K562 (cell line): ENCODE measurements at regions not wholly inside any gene's neighbourhood (a gene's known extent, or its start where the extent isn't known, plus 50 kb on each side); places are given as distances from the start of the nearest gene placed in this dataset.

Source experiments
- ATAC-seq: fragments of 200-7000 bp; cut with Tn5 transposase; 3 replicates; pipeline ENCODE4 v1.9.1; 2020; ENCODE audit warnings: moderate library complexity
- BruUV-seq: library from RNA; stranded (reverse); fragments of 400-500 nt; replicated peaks from 2 replicates; lab custom pipeline; 2021; lab: Mats Ljungman, UMichigan
- CTCF ChIA-PET: fragments of 300-600 bp; formaldehyde crosslinking; extraction: SDS; loops from one replicate; lab custom pipeline; 2021; ENCODE audit warnings: low intra/inter-chr PET ratio; lab: Yijun Ruan, JAX
- POLR2A ChIA-PET: fragments of 300-600, 350-650 bp; sonication (Branson Sonifier 250); formaldehyde crosslinking; extraction: SDS; loops from one replicate; lab custom pipeline; 2021; ENCODE audit warnings: antibody characterized with exemption, inconsistent platforms; lab: Yijun Ruan, JAX
- DNase-seq, 4 experiments: peaks; one replicate each; pipeline versions ENCODE4 v3.0.0 to v3.0.0-alpha.2; 2011 to 2018; ENCODE audit warnings: low spot score in 3 of 4, mixed read lengths in 3 of 4; ENCODE audit errors: extremely low read depth in 1 of 4
- FAIRE-seq: peaks from 2 replicates; lab custom pipeline; 2011; peaks lifted over from hg19 to GRCh38; lab: Jason Lieb, UNC
- H2AFZ ChIP-seq: 2 replicates; pipeline ENCODE4 v1.6.0; 2011; ENCODE audit warnings: low read depth, low read length, control low read depth, inconsistent platforms
- H3K27ac ChIP-seq: fragments of 200-600 bp; 3 replicates; pipeline ENCODE4 v1.8.0; 2011; ENCODE audit warnings: low read depth, mild to moderate bottlenecking, control low read depth, inconsistent platforms, low read length, moderate library complexity, mixed read lengths; ENCODE audit errors: extremely low read depth
- H3K27me3 ChIP-seq, 2 experiments: fragments of 300-600 bp in 1 of 2; 2 replicates in 1 of 2; 3 replicates in 1 of 2; pipeline versions ENCODE4 v1.6.0 to v1.8.0; 2011; ENCODE audit warnings: inconsistent platforms in 2 of 2, low read length in 2 of 2, mild to moderate bottlenecking in 1 of 2, mixed read lengths in 1 of 2, moderate library complexity in 1 of 2; ENCODE audit not compliant: control insufficient read depth in 2 of 2, insufficient read depth in 2 of 2
- H3K36me3 ChIP-seq: fragments of 300-600 bp; 3 replicates; pipeline ENCODE4 v1.8.0; 2011; ENCODE audit warnings: mild to moderate bottlenecking, low read length, inconsistent platforms; ENCODE audit not compliant: control insufficient read depth, insufficient read depth
- H3K4me1 ChIP-seq, 2 experiments: fragments of 200-600 bp in 1 of 2; replicated peaks in 1 of 2; 2 replicates in 1 of 2; 3 replicates in 1 of 2; pipeline versions ENCODE4 v1.5.1 to v1.8.0; 2011; ENCODE audit warnings: inconsistent platforms in 2 of 2, low read length in 2 of 2, mild to moderate bottlenecking in 1 of 2, mixed read lengths in 1 of 2, moderate library complexity in 1 of 2; ENCODE audit not compliant: control insufficient read depth in 2 of 2, insufficient read depth in 2 of 2
- H3K4me2 ChIP-seq: 2 replicates; pipeline ENCODE4 v1.6.1; 2011; ENCODE audit warnings: low read length, control low read depth, inconsistent platforms, mixed read lengths; ENCODE audit not compliant: insufficient read depth
- H3K4me3 ChIP-seq: fragments of 200-600 bp; sonication (generic), shearing (Covaris generic); 2 replicates; pipeline ENCODE4 v1.5.1; 2016; ENCODE audit warnings: control low read depth, inconsistent platforms
- H3K79me2 ChIP-seq: fragments of 200-600 bp; 3 replicates; pipeline ENCODE4 v1.8.0; 2011; ENCODE audit warnings: low read length, inconsistent platforms; ENCODE audit not compliant: control insufficient read depth, insufficient read depth
- H3K9ac ChIP-seq, 2 experiments: 2 replicates each; pipeline versions ENCODE4 v1.6.0 to v1.6.1; 2011; ENCODE audit warnings: low read depth in 2 of 2, low read length in 2 of 2, control low read depth in 1 of 2, inconsistent platforms in 1 of 2, mild to moderate bottlenecking in 1 of 2, mixed read lengths in 1 of 2; ENCODE audit not compliant: insufficient read depth in 1 of 2
- H3K9me1 ChIP-seq: one replicate; pipeline ENCODE4 v1.6.0; 2011; ENCODE audit warnings: inconsistent platforms, mild to moderate bottlenecking, low read length, moderate library complexity; ENCODE audit not compliant: control insufficient read depth, insufficient read depth
- H3K9me3 ChIP-seq: replicated peaks from 2 replicates; pipeline ENCODE4 v1.5.1; 2011; ENCODE audit warnings: low read depth, low read length, inconsistent platforms; ENCODE audit not compliant: control insufficient read depth, insufficient read depth
- H4K20me1 ChIP-seq: replicated peaks from 2 replicates; pipeline ENCODE4 v1.6.1; 2011; ENCODE audit warnings: low read length, inconsistent platforms, mixed read lengths; ENCODE audit not compliant: control insufficient read depth, insufficient read depth
- BRD4 ChIP-seq: fragments of 200-600 bp; sonication (generic); IDR thresholded peaks from 2 replicates; pipeline ENCODE4 v1.6.1; 2017; ENCODE audit warnings: inconsistent platforms
- CBX1 ChIP-seq: sonication (generic); IDR thresholded peaks from 2 replicates; pipeline ENCODE4 v1.6.1; 2016; ENCODE audit warnings: antibody characterized with exemption, low read depth, mild to moderate bottlenecking
- CC2D1A ChIP-seq: fragments of 450-650 bp; IDR thresholded peaks from 2 replicates; pipeline ENCODE4 v1.6.1; 2017; ENCODE audit warnings: mild to moderate bottlenecking
- CEBPG ChIP-seq, 3 experiments: fragments of 200-800 bp in 1 of 3; sonication (Bioruptor generic) in 1 of 3; sonication (generic) in 1 of 3; formaldehyde crosslinking in 1 of 3; IDR thresholded peaks in 2 of 3; conservative IDR thresholded peaks in 1 of 3; 2 replicates each; pipeline versions ENCODE4 v1.6.1 to v1.8.0; 2016 to 2022; ENCODE audit warnings: missing compliant biosample characterization in 2 of 3, missing genetic modification characterization in 2 of 3, mild to moderate bottlenecking in 1 of 3, missing genetic modification reagents in 1 of 3
- FOXA3 ChIP-seq, 2 experiments: fragments of 450-650 bp in 1 of 2; sonication (generic) in 1 of 2; formaldehyde crosslinking; IDR thresholded peaks in 1 of 2; conservative IDR thresholded peaks in 1 of 2; 2 replicates each; pipeline versions ENCODE4 v1.4.0 to v1.8.0; 2020 to 2022; ENCODE audit warnings: mild to moderate bottlenecking in 2 of 2, missing genetic modification reagents in 1 of 2
- MCM3 ChIP-seq: fragments of 450-650 bp; IDR thresholded peaks from 2 replicates; pipeline ENCODE4 v1.6.1; 2016
- NFE2 ChIP-seq: IDR thresholded peaks from 2 replicates; pipeline ENCODE4 v1.6.1; 2014; ENCODE audit warnings: antibody characterized with exemption, low read depth
- NFXL1 ChIP-seq: fragments of 450-650 bp; formaldehyde crosslinking; IDR thresholded peaks from 2 replicates; pipeline ENCODE4 v1.4.0; 2021; ENCODE audit warnings: mild to moderate bottlenecking
- PML ChIP-seq: IDR thresholded peaks from 2 replicates; pipeline ENCODE4 v1.6.1; 2012; ENCODE audit warnings: low read length, inconsistent platforms
- TFAM ChIP-seq: fragments of 250-450 bp; sonication (Bioruptor Pico); conservative IDR thresholded peaks from 2 replicates; pipeline ENCODE4 v1.5.0; 2021; ENCODE audit warnings: mild to moderate bottlenecking, moderate library complexity
- WGBS: fragments of 100-300 bp; shearing (Covaris generic); methylation state at CpG from one replicate; pipeline ENCODE4 v1.1.6; 2016; ENCODE audit warnings: low coverage, mixed read lengths; ENCODE audit not compliant: insufficient coverage; ENCODE audit errors: missing lambda C conversion rate; 5-methylcytosine and 5-hydroxymethylcytosine counted together
- in situ Hi-C: fragments of 300-500 bp; cut with MboI; formaldehyde crosslinking; loops from 4 replicates; pipeline ENCODE4 v1.15.0; 2018; ENCODE audit warnings: inconsistent platforms, mixed read lengths
- intact Hi-C: fragments of 100-400 bp; cut with micrococcal nuclease; formaldehyde crosslinking; loops from 2 replicates; pipeline ENCODE4 v1.14.2; 2022
- TF ChIP-seq, protein P1 (sequence below): sonication (generic); formaldehyde crosslinking; IDR thresholded peaks from 2 replicates; pipeline ENCODE4 v1.8.0; 2022; ENCODE audit warnings: mild to moderate bottlenecking, low read depth, missing genetic modification reagents
- TF ChIP-seq, protein P2 (sequence below): fragments of 250-450 bp; sonication (Bioruptor Pico); IDR thresholded peaks from 2 replicates; pipeline ENCODE4 v1.4.0; 2020; ENCODE audit warnings: mild to moderate bottlenecking

- in situ Hi-C loops (no loop called here), intact Hi-C loops (no loop called here)
- Histone ChIP-seq H3K27me3 (no peaks in the 10 kb centered on the region), H3K4me3 (no peak overlapping the region), H2AFZ (no peak overlapping the region), H3K9ac (no peak overlapping the region), H3K27ac (no peak overlapping the region), H3K9me1 (no peaks in the 10 kb centered on the region), H3K4me2 (no peak overlapping the region), H3K4me1 (no peaks in the 10 kb centered on the region), H3K36me3 (no peaks in the 10 kb centered on the region), H4K20me1 (no peaks in the 10 kb centered on the region), H3K9me3 (no peaks in the 10 kb centered on the region), H3K79me2 (no peaks in the 10 kb centered on the region)
- ChIA-PET POLR2A (no interaction called here), CTCF (no interaction called here)
- TF ChIP-seq PML (no peak), CEBPG (CRISPR knock-in tag; IDR thresholded peaks at IDR 0.05) (no peak), CEBPG (tag; conservative IDR thresholded peaks at IDR 0.05 in 1 of 2, IDR thresholded peaks at IDR 0.05 in 1 of 2) (peak; percentile 25 to 51; a peak in 1 of 4 replicates), NFE2 (no peak), FOXA3 (CRISPR knock-in tag; conservative IDR thresholded peaks at IDR 0.05 in 1 of 2, IDR thresholded peaks at IDR 0.05 in 1 of 2) (no peak), CC2D1A (no peak)
- WGBS, result 1% methylated on average over 5 of the region's 5 CpGs
- no TSS peak for BruUV-seq
- ATAC-seq (no peak), DNase-seq (no peak), FAIRE-seq (no peak)
These were observed 559.3 kb upstream of the TNP1 start for GRCh38 chr2:217419055-217419671.

- no peaks in the 10 kb centered on the region for H4K20me1 ChIP-seq
- in situ Hi-C loops, result no loop called here
- intact Hi-C loops, result no loop called here
- no peak overlapping the region for H3K27ac ChIP-seq
- CTCF ChIA-PET, result no interaction called here
- H3K9ac ChIP-seq, result no peak overlapping the region
- WGBS, result 0% methylated on average over 3 of the region's 3 CpGs
- TF ChIP-seq, protein P1, sequence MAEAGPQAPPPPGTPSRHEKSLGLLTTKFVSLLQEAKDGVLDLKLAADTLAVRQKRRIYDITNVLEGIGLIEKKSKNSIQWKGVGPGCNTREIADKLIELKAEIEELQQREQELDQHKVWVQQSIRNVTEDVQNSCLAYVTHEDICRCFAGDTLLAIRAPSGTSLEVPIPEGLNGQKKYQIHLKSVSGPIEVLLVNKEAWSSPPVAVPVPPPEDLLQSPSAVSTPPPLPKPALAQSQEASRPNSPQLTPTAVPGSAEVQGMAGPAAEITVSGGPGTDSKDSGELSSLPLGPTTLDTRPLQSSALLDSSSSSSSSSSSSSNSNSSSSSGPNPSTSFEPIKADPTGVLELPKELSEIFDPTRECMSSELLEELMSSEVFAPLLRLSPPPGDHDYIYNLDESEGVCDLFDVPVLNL (CRISPR knock-in tag), result no peak
- TF ChIP-seq CBX1 (no peak), MCM3 (no peak), TFAM (CRISPR knock-in tag) (no peak), BRD4 (no peak), NFXL1 (no peak), CEBPG (CRISPR knock-in tag; IDR thresholded peaks at IDR 0.05) (no peak), CEBPG (tag; conservative IDR thresholded peaks at IDR 0.05 in 1 of 2, IDR thresholded peaks at IDR 0.05 in 1 of 2) (no peak)
- TF ChIP-seq, protein P2, sequence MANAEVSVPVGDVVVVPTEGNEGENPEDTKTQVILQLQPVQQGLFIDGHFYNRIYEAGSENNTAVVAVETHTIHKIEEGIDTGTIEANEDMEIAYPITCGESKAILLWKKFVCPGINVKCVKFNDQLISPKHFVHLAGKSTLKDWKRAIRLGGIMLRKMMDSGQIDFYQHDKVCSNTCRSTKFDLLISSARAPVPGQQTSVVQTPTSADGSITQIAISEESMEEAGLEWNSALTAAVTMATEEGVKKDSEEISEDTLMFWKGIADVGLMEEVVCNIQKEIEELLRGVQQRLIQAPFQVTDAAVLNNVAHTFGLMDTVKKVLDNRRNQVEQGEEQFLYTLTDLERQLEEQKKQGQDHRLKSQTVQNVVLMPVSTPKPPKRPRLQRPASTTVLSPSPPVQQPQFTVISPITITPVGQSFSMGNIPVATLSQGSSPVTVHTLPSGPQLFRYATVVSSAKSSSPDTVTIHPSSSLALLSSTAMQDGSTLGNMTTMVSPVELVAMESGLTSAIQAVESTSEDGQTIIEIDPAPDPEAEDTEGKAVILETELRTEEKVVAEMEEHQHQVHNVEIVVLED (CRISPR knock-in tag), result no peak
- no peaks in the 10 kb centered on the region for H3K36me3 ChIP-seq
- H3K27me3 ChIP-seq, result no peaks in the 10 kb centered on the region
- H3K9me1 ChIP-seq, result no peaks in the 10 kb centered on the region
- DNase-seq, result no peak
- FAIRE-seq, result no peak
- H3K4me3 ChIP-seq, result no peak overlapping the region
- no peaks in the 10 kb centered on the region for H3K9me3 ChIP-seq
- H3K79me2 ChIP-seq, result no peaks in the 10 kb centered on the region
- POLR2A ChIA-PET, result no interaction called here
- BruUV-seq, result no TSS peak
- no peaks in the 10 kb centered on the region for H3K4me1 ChIP-seq
- no peak overlapping the region for H3K4me2 ChIP-seq
- no peak for ATAC-seq
- no peak overlapping the region for H2AFZ ChIP-seq
These were observed 558.7 kb upstream of the TNP1 start for GRCh38 chr2:217418544-217418943.
